ENCODE measurements at regions not wholly inside any gene's neighbourhood (a gene's known extent, or its start where the extent isn't known, plus 50 kb on each side); places are given as distances from the start of the nearest gene placed in this dataset.

- no peaks in the 10 kb centered on the region for H3K4me1 ChIP-seq (ENCODE audit: control insufficient read depth, insufficient read depth, low read length)
- no peaks in the 10 kb centered on the region for H3K36me3 ChIP-seq (ENCODE audit: control insufficient read depth, insufficient read depth, low read length)
- H3K4me3 ChIP-seq (ENCODE audit: low read depth, low read length): no peak overlapping the region
- no peak overlapping the region for H3K27ac ChIP-seq (ENCODE audit: low read depth, low read length)
- no peaks in the 10 kb centered on the region for H3K27me3 ChIP-seq (ENCODE audit: control insufficient read depth, insufficient read depth, low read length)
- no peak overlapping the region for H3K9ac ChIP-seq (ENCODE audit: low read length)
- no peaks in the 10 kb centered on the region for H3K9me3 ChIP-seq (ENCODE audit: control insufficient read depth, insufficient read depth, low read depth, low read length)
Observed at GRCh38 chr13:64871742-64872141, 2358.4 kb downstream of the PCDH9 start.

- Histone ChIP-seq H3K9me3 (ENCODE audit: control insufficient read depth, insufficient read depth, low read depth, low read length) (no peaks in the 10 kb centered on the region), H3K36me3 (ENCODE audit: control insufficient read depth, insufficient read depth, low read length) (no peaks in the 10 kb centered on the region), H3K4me3 (ENCODE audit: low read depth, low read length) (no peak overlapping the region), H3K4me1 (ENCODE audit: control insufficient read depth, insufficient read depth, low read length) (no peaks in the 10 kb centered on the region), H3K27me3 (ENCODE audit: control insufficient read depth, insufficient read depth, low read length) (no peaks in the 10 kb centered on the region), H3K9ac (ENCODE audit: low read length) (no peak overlapping the region), H3K27ac (ENCODE audit: low read depth, low read length) (no peak overlapping the region)
Observed at GRCh38 chr13:64869539-64869938, 2360.6 kb downstream of the PCDH9 start.

- Histone ChIP-seq H3K9me3 (ENCODE audit: control insufficient read depth, insufficient read depth, low read depth, low read length) (no peaks in the 10 kb centered on the region), H3K9ac (ENCODE audit: low read length) (no peak overlapping the region), H3K36me3 (ENCODE audit: control insufficient read depth, insufficient read depth, low read length) (no peaks in the 10 kb centered on the region), H3K4me3 (ENCODE audit: low read depth, low read length) (no peak overlapping the region), H3K27ac (ENCODE audit: low read depth, low read length) (no peak overlapping the region), H3K4me1 (ENCODE audit: control insufficient read depth, insufficient read depth, low read length) (no peaks in the 10 kb centered on the region), H3K27me3 (ENCODE audit: control insufficient read depth, insufficient read depth, low read length) (no peaks in the 10 kb centered on the region)
Observed at GRCh38 chr13:64867856-64868255, 2362.3 kb downstream of the PCDH9 start.

- Histone ChIP-seq H3K4me3 (ENCODE audit: low read depth, low read length) (no peak overlapping the region), H3K9me3 (ENCODE audit: control insufficient read depth, insufficient read depth, low read depth, low read length) (no peaks in the 10 kb centered on the region), H3K9ac (ENCODE audit: low read length) (no peak overlapping the region), H3K4me1 (ENCODE audit: control insufficient read depth, insufficient read depth, low read length) (no peaks in the 10 kb centered on the region), H3K36me3 (ENCODE audit: control insufficient read depth, insufficient read depth, low read length) (no peaks in the 10 kb centered on the region), H3K27ac (ENCODE audit: low read depth, low read length) (no peak overlapping the region), H3K27me3 (ENCODE audit: control insufficient read depth, insufficient read depth, low read length) (no peaks in the 10 kb centered on the region)
Observed at GRCh38 chr13:64866331-64866730, 2363.8 kb downstream of the PCDH9 start.

- Histone ChIP-seq H3K36me3 (ENCODE audit: control insufficient read depth, insufficient read depth, low read length) (no peaks in the 10 kb centered on the region), H3K27me3 (ENCODE audit: control insufficient read depth, insufficient read depth, low read length) (no peaks in the 10 kb centered on the region), H3K9me3 (ENCODE audit: control insufficient read depth, insufficient read depth, low read depth, low read length) (no peaks in the 10 kb centered on the region; the same call in 1 of the 2 replicates), H3K4me3 (ENCODE audit: low read depth, low read length) (no peak overlapping the region), H3K27ac (ENCODE audit: low read depth, low read length) (no peak overlapping the region), H3K9ac (ENCODE audit: low read length) (no peak overlapping the region), H3K4me1 (ENCODE audit: control insufficient read depth, insufficient read depth, low read length) (no peaks in the 10 kb centered on the region)
Observed at GRCh38 chr13:64855506-64855905, 2374.6 kb downstream of the PCDH9 start.

- Histone ChIP-seq H3K9ac (ENCODE audit: low read length) (no peak overlapping the region), H3K36me3 (ENCODE audit: control insufficient read depth, insufficient read depth, low read length) (no peaks in the 10 kb centered on the region), H3K9me3 (ENCODE audit: control insufficient read depth, insufficient read depth, low read depth, low read length) (no peaks in the 10 kb centered on the region), H3K4me1 (ENCODE audit: control insufficient read depth, insufficient read depth, low read length) (peaks cover 7% of the 10 kb centered on the region; the same call in 1 of the 2 replicates), H3K4me3 (ENCODE audit: low read depth, low read length) (no peak overlapping the region), H3K27me3 (ENCODE audit: control insufficient read depth, insufficient read depth, low read length) (no peaks in the 10 kb centered on the region), H3K27ac (ENCODE audit: low read depth, low read length) (no peak overlapping the region)
Observed at GRCh38 chr13:64850017-64850416, 2380.1 kb downstream of the PCDH9 start.

- H3K9me3 ChIP-seq (ENCODE audit: control insufficient read depth, insufficient read depth, low read depth, low read length): no peaks in the 10 kb centered on the region
- no peak overlapping the region for H3K27ac ChIP-seq (ENCODE audit: low read depth, low read length)
- H3K36me3 ChIP-seq (ENCODE audit: control insufficient read depth, insufficient read depth, low read length): no peaks in the 10 kb centered on the region
- no peak overlapping the region for H3K9ac ChIP-seq (ENCODE audit: low read length)
- H3K27me3 ChIP-seq (ENCODE audit: control insufficient read depth, insufficient read depth, low read length): no peaks in the 10 kb centered on the region
- no peak overlapping the region for H3K4me3 ChIP-seq (ENCODE audit: low read depth, low read length)
- peaks cover 7% of the 10 kb centered on the region; the same call in 1 of the 2 replicates for H3K4me1 ChIP-seq (ENCODE audit: control insufficient read depth, insufficient read depth, low read length)
Observed at GRCh38 chr13:64849196-64849595, 2380.9 kb downstream of the PCDH9 start.

GRCh38 chr13:64847767-64848166 lies 2382.4 kb downstream of the PCDH9 start:
- no peaks in the 10 kb centered on the region for H3K9me3 ChIP-seq (ENCODE audit: control insufficient read depth, insufficient read depth, low read depth, low read length)
- no peak overlapping the region for H3K4me3 ChIP-seq (ENCODE audit: low read depth, low read length)
- H3K4me1 ChIP-seq (ENCODE audit: control insufficient read depth, insufficient read depth, low read length): peaks cover 7% of the 10 kb centered on the region; the same call in 1 of the 2 replicates
- H3K27ac ChIP-seq (ENCODE audit: low read depth, low read length): no peak overlapping the region
- no peak overlapping the region for H3K9ac ChIP-seq (ENCODE audit: low read length)
- H3K27me3 ChIP-seq (ENCODE audit: control insufficient read depth, insufficient read depth, low read length): no peaks in the 10 kb centered on the region
- no peaks in the 10 kb centered on the region for H3K36me3 ChIP-seq (ENCODE audit: control insufficient read depth, insufficient read depth, low read length)

- Histone ChIP-seq H3K27me3 (ENCODE audit: control insufficient read depth, insufficient read depth, low read length) (no peaks in the 10 kb centered on the region), H3K9ac (ENCODE audit: low read length) (no peak overlapping the region), H3K36me3 (ENCODE audit: control insufficient read depth, insufficient read depth, low read length) (no peaks in the 10 kb centered on the region), H3K9me3 (ENCODE audit: control insufficient read depth, insufficient read depth, low read depth, low read length) (no peaks in the 10 kb centered on the region), H3K4me3 (ENCODE audit: low read depth, low read length) (no peak overlapping the region), H3K27ac (ENCODE audit: low read depth, low read length) (no peak overlapping the region), H3K4me1 (ENCODE audit: control insufficient read depth, insufficient read depth, low read length) (peaks cover 7% of the 10 kb centered on the region; the same call in 1 of the 2 replicates)
Observed at GRCh38 chr13:64845110-64845509, 2385.0 kb downstream of the PCDH9 start.

GRCh38 chr13:64819081-64819480 lies 2411.1 kb downstream of the PCDH9 start:
- no peaks in the 10 kb centered on the region for H3K36me3 ChIP-seq (ENCODE audit: control insufficient read depth, insufficient read depth, low read length)
- H3K4me3 ChIP-seq (ENCODE audit: low read depth, low read length): no peak overlapping the region
- no peak overlapping the region for H3K27ac ChIP-seq (ENCODE audit: low read depth, low read length)
- H3K4me1 ChIP-seq (ENCODE audit: control insufficient read depth, insufficient read depth, low read length): no peaks in the 10 kb centered on the region
- no peaks in the 10 kb centered on the region for H3K9me3 ChIP-seq (ENCODE audit: control insufficient read depth, insufficient read depth, low read depth, low read length)
- H3K9ac ChIP-seq (ENCODE audit: low read length): no peak overlapping the region
- no peaks in the 10 kb centered on the region for H3K27me3 ChIP-seq (ENCODE audit: control insufficient read depth, insufficient read depth, low read length)

GRCh38 chr13:64817691-64818090 lies 2412.4 kb downstream of the PCDH9 start:
- no peaks in the 10 kb centered on the region for H3K27me3 ChIP-seq (ENCODE audit: control insufficient read depth, insufficient read depth, low read length)
- no peaks in the 10 kb centered on the region for H3K36me3 ChIP-seq (ENCODE audit: control insufficient read depth, insufficient read depth, low read length)
- no peaks in the 10 kb centered on the region for H3K4me1 ChIP-seq (ENCODE audit: control insufficient read depth, insufficient read depth, low read length)
- no peak overlapping the region for H3K9ac ChIP-seq (ENCODE audit: low read length)
- H3K27ac ChIP-seq (ENCODE audit: low read depth, low read length): no peak overlapping the region
- H3K4me3 ChIP-seq (ENCODE audit: low read depth, low read length): no peak overlapping the region
- no peaks in the 10 kb centered on the region for H3K9me3 ChIP-seq (ENCODE audit: control insufficient read depth, insufficient read depth, low read depth, low read length)

- H3K4me3 ChIP-seq (ENCODE audit: low read depth, low read length): no peak overlapping the region
- H3K36me3 ChIP-seq (ENCODE audit: control insufficient read depth, insufficient read depth, low read length): no peaks in the 10 kb centered on the region
- no peak overlapping the region for H3K27ac ChIP-seq (ENCODE audit: low read depth, low read length)
- no peak overlapping the region for H3K9ac ChIP-seq (ENCODE audit: low read length)
- H3K9me3 ChIP-seq (ENCODE audit: control insufficient read depth, insufficient read depth, low read depth, low read length): peaks cover 19% of the 10 kb centered on the region
- H3K27me3 ChIP-seq (ENCODE audit: control insufficient read depth, insufficient read depth, low read length): no peaks in the 10 kb centered on the region
- H3K4me1 ChIP-seq (ENCODE audit: control insufficient read depth, insufficient read depth, low read length): no peaks in the 10 kb centered on the region
Observed at GRCh38 chr13:64810750-64811149, 2419.4 kb downstream of the PCDH9 start.
